ENCODE measurements at regions not wholly inside any gene's neighbourhood (a gene's known extent, or its start where the extent isn't known, plus 50 kb on each side); places are given as distances from the start of the nearest gene placed in this dataset.

GRCh38 chr1:191575746-191576145 is 582.5 kb upstream of the RGS18 start:
- TF ChIP-seq CTCF (conservative IDR thresholded peaks at IDR 0.05 in 1 of 2, IDR thresholded peaks at IDR 0.05 in 1 of 2; ENCODE audit: extremely low read depth in 1 of 2, insufficient read depth in 1 of 2, low read depth in 1 of 2, low read length in 2 of 2) (no peak), EZH2 (IDR thresholded peaks at IDR 0.05; ENCODE audit: borderline replicate concordance, low read length) (no peak)

Data from mammary epithelial cell (primary cell).